ENCODE measurements at regions not wholly inside any gene's neighbourhood (a gene's known extent, or its start where the extent isn't known, plus 50 kb on each side); places are given as distances from the start of the nearest gene placed in this dataset.

- TF ChIP-seq CHD1 (IDR thresholded peaks at IDR 0.05; ENCODE audit: low read depth, low read length) (no peak), CBX3 (IDR thresholded peaks at IDR 0.05; ENCODE audit: borderline replicate concordance, low read depth) (no peak), ZNF384 (IDR thresholded peaks at IDR 0.05; ENCODE audit: borderline replicate concordance, low read depth, low read length) (no peak), GATAD2B (conservative IDR thresholded peaks at IDR 0.05; ENCODE audit: low read depth) (no peak), SIX5 (IDR thresholded peaks at IDR 0.05; ENCODE audit: low read depth, low read length, severe bottlenecking) (no peak), TARDBP (IDR thresholded peaks at IDR 0.05; ENCODE audit: borderline replicate concordance) (no peak), EZH2 (IDR thresholded peaks at IDR 0.05; ENCODE audit: borderline replicate concordance, control insufficient read depth, low read depth, low read length) (no peak), RFX5 (IDR thresholded peaks at IDR 0.05; ENCODE audit: low read depth, low read length) (no peak), STAT3 (IDR thresholded peaks at IDR 0.05; ENCODE audit: low read depth, low read length) (no peak), ZZZ3 (IDR thresholded peaks at IDR 0.05; ENCODE audit: control insufficient read depth, insufficient read length, low read depth) (no peak), ATF7 (IDR thresholded peaks at IDR 0.05; ENCODE audit: low read depth) (no peak), CREB1 (IDR thresholded peaks at IDR 0.05; ENCODE audit: low read depth) (no peak), TAF1 (IDR thresholded peaks at IDR 0.05; ENCODE audit: borderline replicate concordance, low read depth, low read length) (no peak)
- TF ChIP-seq, protein P1, sequence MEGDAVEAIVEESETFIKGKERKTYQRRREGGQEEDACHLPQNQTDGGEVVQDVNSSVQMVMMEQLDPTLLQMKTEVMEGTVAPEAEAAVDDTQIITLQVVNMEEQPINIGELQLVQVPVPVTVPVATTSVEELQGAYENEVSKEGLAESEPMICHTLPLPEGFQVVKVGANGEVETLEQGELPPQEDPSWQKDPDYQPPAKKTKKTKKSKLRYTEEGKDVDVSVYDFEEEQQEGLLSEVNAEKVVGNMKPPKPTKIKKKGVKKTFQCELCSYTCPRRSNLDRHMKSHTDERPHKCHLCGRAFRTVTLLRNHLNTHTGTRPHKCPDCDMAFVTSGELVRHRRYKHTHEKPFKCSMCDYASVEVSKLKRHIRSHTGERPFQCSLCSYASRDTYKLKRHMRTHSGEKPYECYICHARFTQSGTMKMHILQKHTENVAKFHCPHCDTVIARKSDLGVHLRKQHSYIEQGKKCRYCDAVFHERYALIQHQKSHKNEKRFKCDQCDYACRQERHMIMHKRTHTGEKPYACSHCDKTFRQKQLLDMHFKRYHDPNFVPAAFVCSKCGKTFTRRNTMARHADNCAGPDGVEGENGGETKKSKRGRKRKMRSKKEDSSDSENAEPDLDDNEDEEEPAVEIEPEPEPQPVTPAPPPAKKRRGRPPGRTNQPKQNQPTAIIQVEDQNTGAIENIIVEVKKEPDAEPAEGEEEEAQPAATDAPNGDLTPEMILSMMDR (IDR thresholded peaks at IDR 0.05 in 2 of 3, conservative IDR thresholded peaks at IDR 0.05 in 1 of 3; ENCODE audit: control insufficient read depth in 2 of 3, extremely low read depth in 1 of 3, insufficient read depth in 1 of 3, low read depth in 3 of 3, low read length in 3 of 3), result peak; percentile 76 to 95 (median 76)
Observed at GRCh38 chr2:16756831-16757644, 91.4 kb upstream of the CYRIA start.
